Fibroblast of lung (primary cell): ENCODE measurements at regions not wholly inside any gene's neighbourhood (a gene's known extent, or its start where the extent isn't known, plus 50 kb on each side); places are given as distances from the start of the nearest gene placed in this dataset.
A peak's percentile ranks its signal among the peaks of the same experiment; 100 is the strongest.

Experiments
- DNase-seq, 2 donors: peaks; one replicate each; pipeline versions ENCODE4 v3.0.0 to v3.0.0-alpha.2; 2010; ENCODE audit warnings: low read depth in 2 of 2
- H2AFZ ChIP-seq: 2 replicates; pipeline ENCODE4 v1.5.1; 2012; ENCODE audit warnings: low read length, control low read depth, inconsistent platforms
- H3K27ac ChIP-seq: 2 replicates; pipeline ENCODE4 v1.5.1; 2011; ENCODE audit warnings: low read length, control low read depth; ENCODE audit not compliant: insufficient read depth
- H3K27me3 ChIP-seq: 2 replicates; pipeline ENCODE4 v1.5.1; 2011; ENCODE audit warnings: mild to moderate bottlenecking, low read length; ENCODE audit not compliant: control insufficient read depth, insufficient read depth
- H3K36me3 ChIP-seq: 2 replicates; pipeline ENCODE4 v1.5.1; 2011; ENCODE audit warnings: low read length; ENCODE audit not compliant: control insufficient read depth, insufficient read depth
- H3K4me1 ChIP-seq: 2 replicates; pipeline ENCODE4 v1.5.1; 2011; ENCODE audit warnings: low read length; ENCODE audit not compliant: control insufficient read depth, insufficient read depth; ENCODE audit errors: extremely low read depth
- H3K4me2 ChIP-seq: 2 replicates; pipeline ENCODE4 v1.5.1; 2011; ENCODE audit warnings: low read length, control low read depth; ENCODE audit not compliant: insufficient read depth; ENCODE audit errors: extremely low read depth
- H3K4me3 ChIP-seq, 4 experiments: fragments of 200-600 bp in 1 of 4; sonication (generic) in 1 of 4; replicated peaks in 1 of 4; 2 replicates each; pipeline ENCODE4 v1.5.1; 2011 to 2016; ENCODE audit warnings: low read length in 4 of 4, low read depth in 3 of 4, mild to moderate bottlenecking in 3 of 4, control low read depth in 2 of 4, inconsistent platforms in 1 of 4, mixed read lengths in 1 of 4; ENCODE audit not compliant: insufficient read depth in 1 of 4; ENCODE audit errors: control extremely low read depth in 1 of 4
- H3K79me2 ChIP-seq: 2 replicates; pipeline ENCODE4 v1.5.1; 2012; ENCODE audit warnings: mild to moderate bottlenecking, low read length, inconsistent platforms; ENCODE audit not compliant: control insufficient read depth, insufficient read depth
- H3K9ac ChIP-seq: 2 replicates; pipeline ENCODE4 v1.5.1; 2011; ENCODE audit warnings: mild to moderate bottlenecking, low read length, control low read depth; ENCODE audit not compliant: insufficient read depth
- H3K9me3 ChIP-seq: 2 replicates; pipeline ENCODE4 v1.5.1; 2012; ENCODE audit warnings: low read depth, low read length; ENCODE audit not compliant: control insufficient read depth, insufficient read depth
- H4K20me1 ChIP-seq: 2 replicates; pipeline ENCODE4 v1.5.1; 2011; ENCODE audit warnings: low read length; ENCODE audit not compliant: control insufficient read depth, insufficient read depth; ENCODE audit errors: extremely low read depth
- CTCF ChIP-seq, 2 donors: IDR thresholded peaks in 1 of 2; conservative IDR thresholded peaks in 1 of 2; 1 replicate in 1 of 2; 2 replicates in 1 of 2; pipeline ENCODE4 v1.5.1; 2011 to 2012; ENCODE audit warnings: low read length in 2 of 2, control low read depth in 1 of 2, inconsistent platforms in 1 of 2, low read depth in 1 of 2, mild to moderate bottlenecking in 1 of 2
- EZH2 ChIP-seq: IDR thresholded peaks from 2 replicates; pipeline ENCODE4 v1.5.1; 2012; ENCODE audit warnings: low read length, control low read depth, mild to moderate bottlenecking; ENCODE audit errors: missing control alignments

GRCh38 chr14:71478542-71478941 is 453.7 kb upstream of the RGS6 start:
- no peaks in the 10 kb centered on the region for H3K36me3 ChIP-seq
- H3K9me3 ChIP-seq: no peaks in the 10 kb centered on the region
- DNase-seq: peak; percentile 14 to 71
- H3K4me1 ChIP-seq: no peaks in the 10 kb centered on the region
- TF ChIP-seq EZH2: no peak
- no peak for TF ChIP-seq CTCF (conservative IDR thresholded peaks at IDR 0.05 in 1 of 2, IDR thresholded peaks at IDR 0.05 in 1 of 2; ENCODE audit: low read depth in 1 of 2, low read length in 2 of 2)
- no peaks in the 10 kb centered on the region for H3K27me3 ChIP-seq
- H4K20me1 ChIP-seq: no peaks in the 10 kb centered on the region
- peak overlapping the region; percentile 11 for H3K4me2 ChIP-seq
- H3K27ac ChIP-seq: no peak overlapping the region
- H3K79me2 ChIP-seq: no peaks in the 10 kb centered on the region
- no peak overlapping the region for H3K9ac ChIP-seq
- no peak overlapping the region for H2AFZ ChIP-seq
- H3K4me3 ChIP-seq: no peak overlapping the region

- Histone ChIP-seq H3K4me1 (no peaks in the 10 kb centered on the region), H3K36me3 (no peaks in the 10 kb centered on the region), H3K9me3 (no peaks in the 10 kb centered on the region), H3K4me3 (no peak overlapping the region), H3K27me3 (no peaks in the 10 kb centered on the region), H3K27ac (no peak overlapping the region), H3K4me2 (no peak overlapping the region), H3K9ac (no peak overlapping the region), H3K79me2 (no peaks in the 10 kb centered on the region), H2AFZ (no peak overlapping the region), H4K20me1 (no peaks in the 10 kb centered on the region)
- TF ChIP-seq EZH2 (no peak), CTCF (conservative IDR thresholded peaks at IDR 0.05 in 1 of 2, IDR thresholded peaks at IDR 0.05 in 1 of 2; ENCODE audit: low read depth in 1 of 2, low read length in 2 of 2) (no peak)
- no peak for DNase-seq
These were observed 451.1 kb upstream of the RGS6 start for GRCh38 chr14:71481021-71481654.

GRCh38 chr14:71482671-71483070 is 449.6 kb upstream of the RGS6 start:
- Histone ChIP-seq H3K27me3 (no peaks in the 10 kb centered on the region), H3K27ac (no peak overlapping the region), H3K4me2 (no peak overlapping the region), H3K79me2 (no peaks in the 10 kb centered on the region), H4K20me1 (no peaks in the 10 kb centered on the region), H3K4me3 (no peak overlapping the region), H3K4me1 (no peaks in the 10 kb centered on the region), H3K36me3 (no peaks in the 10 kb centered on the region), H3K9me3 (no peaks in the 10 kb centered on the region), H3K9ac (no peak overlapping the region), H2AFZ (no peak overlapping the region)
- TF ChIP-seq CTCF (conservative IDR thresholded peaks at IDR 0.05 in 1 of 2, IDR thresholded peaks at IDR 0.05 in 1 of 2; ENCODE audit: low read depth in 1 of 2, low read length in 2 of 2) (no peak), EZH2 (no peak)
- peak; percentile 38 to 50 for DNase-seq
